ENCODE measurements at regions not wholly inside any gene's neighbourhood (a gene's known extent, or its start where the extent isn't known, plus 50 kb on each side); places are given as distances from the start of the nearest gene placed in this dataset.

DNA sequence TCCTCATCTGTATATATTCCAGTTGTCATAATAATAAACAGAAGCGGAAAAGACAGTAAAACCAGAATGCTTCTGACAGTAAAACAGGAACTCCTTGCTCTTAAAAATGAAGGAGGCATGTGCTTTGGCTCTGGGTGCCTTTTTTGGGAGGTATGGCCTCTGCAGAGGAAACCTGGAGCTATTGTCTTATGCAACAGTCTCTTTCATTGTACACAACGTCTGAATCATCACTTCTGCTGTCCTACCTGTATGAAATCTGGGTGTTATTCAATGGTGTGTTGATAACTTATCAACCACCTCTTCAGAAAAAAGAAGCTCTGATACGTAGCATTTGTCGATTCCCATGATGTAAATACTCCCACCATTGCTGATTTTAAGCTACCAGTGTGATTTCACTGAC is 64.8 kb downstream of the CDCA7 start:
- no peak for DNase-seq

DNA sequence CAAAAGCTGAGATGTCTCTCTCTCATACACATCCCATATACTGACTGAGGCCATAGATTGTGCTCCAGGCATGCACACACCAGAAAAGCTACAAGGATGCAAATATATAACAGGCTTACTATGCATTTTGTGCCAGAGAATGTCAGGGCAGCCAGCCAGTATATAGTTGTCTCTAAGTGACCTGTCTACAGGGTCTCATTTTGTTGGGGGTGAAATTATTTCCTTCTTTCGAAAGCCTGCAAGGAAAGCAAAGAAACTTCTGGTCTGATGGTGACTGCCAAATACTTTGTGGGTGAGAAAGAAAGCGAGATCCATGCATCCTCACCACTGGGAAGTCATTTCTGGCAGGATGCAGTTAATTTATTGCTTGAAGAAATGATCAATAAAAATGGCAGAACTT is 70.2 kb downstream of the CDCA7 start:
- DNase-seq, result no peak

GRCh38 chr2:173427887-173428668 is 73.4 kb downstream of the CDCA7 start:
- no peak for DNase-seq

GRCh38 chr2:173431191-173431590 is 76.5 kb downstream of the CDCA7 start:
- DNase-seq, result no peak

DNA sequence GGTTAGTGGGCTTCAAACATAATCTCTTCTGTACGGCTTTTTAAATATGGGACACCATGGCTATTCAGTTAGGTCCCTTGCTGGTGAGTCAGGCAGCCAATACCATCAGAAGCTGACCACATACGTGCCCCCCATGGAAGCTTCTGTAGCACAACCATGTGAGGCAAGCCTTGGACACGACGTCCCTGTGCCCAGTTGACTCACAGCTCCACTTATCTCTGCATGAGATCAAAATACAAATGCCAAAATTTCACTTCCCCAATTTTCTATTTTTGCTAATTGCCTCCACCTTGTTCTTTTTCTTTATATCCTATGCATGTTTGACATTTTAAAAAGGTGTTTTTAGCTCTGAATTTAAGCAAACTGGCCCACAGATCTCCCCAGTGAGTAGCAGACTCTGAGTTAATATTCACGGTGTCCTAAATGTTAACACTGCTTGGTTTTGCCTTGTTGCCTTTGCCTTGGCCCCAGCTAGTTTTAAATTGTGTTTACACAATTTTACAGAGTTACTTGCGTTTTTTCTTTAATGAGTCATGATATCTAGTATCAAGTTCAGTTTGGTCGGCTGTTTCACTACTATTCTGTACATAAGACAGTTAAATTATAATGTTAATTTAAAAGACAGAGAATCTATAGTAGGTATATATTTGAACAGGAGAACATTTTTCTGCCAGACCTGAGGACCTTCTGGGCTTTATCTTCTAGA is 77.5 kb downstream of the CDCA7 start:
- DNase-seq, result no peak

GRCh38 chr2:173434762-173435569 is 80.3 kb downstream of the CDCA7 start:
- DNase-seq, result no peak

GRCh38 chr2:173435574-173435973 is 80.9 kb downstream of the CDCA7 start:
- no peak for DNase-seq

DNA sequence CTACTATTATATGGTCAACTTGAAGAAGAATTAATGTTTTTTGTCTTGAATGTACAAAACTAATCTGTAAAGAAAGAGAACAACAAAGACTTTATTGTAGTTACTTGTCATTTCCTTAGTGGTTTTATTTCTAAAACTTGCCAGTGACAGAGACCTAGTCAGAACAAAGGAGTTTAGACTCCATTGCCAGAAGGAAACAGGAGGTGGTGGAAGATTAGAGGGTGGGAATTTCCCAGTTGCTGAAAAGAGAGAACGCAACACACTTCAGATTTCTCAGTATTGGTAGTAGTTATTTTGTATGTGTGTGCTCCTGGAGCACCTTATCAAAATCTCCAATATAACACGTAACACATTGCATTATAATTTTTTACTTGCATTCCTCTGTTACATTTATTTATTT is 81.4 kb downstream of the CDCA7 start:
- no peak for DNase-seq

DNA sequence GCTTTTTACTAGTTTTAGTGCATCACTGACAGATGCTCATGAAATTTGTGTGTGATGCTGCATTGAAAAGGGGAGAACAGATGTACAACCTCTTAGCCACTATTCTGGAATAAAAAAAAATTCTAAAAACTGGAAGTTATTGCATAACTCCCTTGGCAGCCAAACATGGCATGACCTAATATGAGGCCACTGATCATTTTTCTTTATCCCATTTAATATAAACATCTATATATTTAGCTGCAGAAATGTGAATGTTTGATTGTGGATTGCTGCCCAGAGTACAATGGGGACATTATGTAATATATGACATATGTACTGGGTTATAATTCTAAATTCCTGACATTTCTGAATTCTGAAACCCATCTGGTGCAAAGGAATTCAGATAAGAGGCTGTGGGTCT is 86.5 kb downstream of the CDCA7 start:
- no peak for DNase-seq

DNA sequence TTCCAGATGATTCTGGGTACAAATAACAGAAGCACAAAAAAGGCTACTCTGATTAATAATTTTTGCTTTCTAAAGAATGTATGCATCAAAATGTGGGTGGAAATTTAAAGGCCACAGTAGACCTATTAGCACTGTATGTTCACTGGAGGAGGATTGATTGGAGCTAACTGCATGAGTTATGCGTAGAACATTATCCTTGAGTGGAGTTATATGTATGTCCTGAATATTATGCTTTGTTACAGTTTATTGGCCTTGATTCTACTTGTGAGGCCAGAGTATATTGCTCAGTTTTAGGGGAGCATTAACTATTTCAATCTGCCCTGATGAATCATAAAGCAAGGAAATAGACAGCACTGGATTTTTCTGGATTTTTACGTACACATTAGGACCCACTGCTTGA is 87.9 kb downstream of the CDCA7 start:
- no peak for DNase-seq

DNA sequence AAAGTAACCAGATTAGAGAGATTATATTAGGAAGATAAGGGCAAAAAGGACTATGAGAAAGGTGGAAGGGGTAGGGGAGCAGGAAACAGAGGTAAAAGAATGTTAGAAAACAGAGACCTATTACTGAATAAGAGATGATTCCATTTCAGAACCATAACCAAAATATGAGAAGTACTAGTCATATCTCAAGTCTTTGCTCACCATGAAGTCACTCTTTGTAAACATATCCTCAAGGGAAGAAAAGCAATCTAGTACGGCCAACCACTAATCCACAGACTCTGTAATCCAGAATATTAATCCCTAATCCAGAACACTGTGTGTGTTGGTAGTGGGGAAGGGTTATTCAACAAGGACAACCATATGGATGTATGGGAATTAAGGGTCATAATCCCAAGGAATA is 92.0 kb downstream of the CDCA7 start:
- no peak for DNase-seq

- peak in 7 of 58 donors; percentile 1 to 10 (median 3) for DNase-seq
Measured at GRCh38 chr2:173448938-173449471, 94.3 kb downstream of the CDCA7 start.

DNA sequence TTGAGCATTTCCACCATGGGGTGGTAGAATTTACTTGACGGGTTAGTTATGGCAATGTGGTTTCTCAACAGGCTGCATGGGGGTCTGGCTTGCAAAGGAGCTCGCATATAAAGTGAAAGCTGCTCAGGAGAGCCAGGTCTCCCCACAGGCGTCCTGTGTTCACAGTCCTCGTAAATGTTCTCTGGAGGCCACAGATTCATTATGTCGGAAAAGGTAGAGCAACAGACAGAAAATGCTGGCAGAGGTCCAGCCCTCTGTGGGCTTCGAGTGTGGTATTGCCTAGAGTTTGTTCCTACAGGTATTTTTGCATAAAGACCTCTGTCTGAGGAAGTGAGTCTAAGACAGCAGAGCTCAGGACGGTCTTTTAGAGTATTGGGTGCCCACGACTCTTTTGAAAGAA is 96.4 kb downstream of the CDCA7 start:
- no peak for DNase-seq

DNA sequence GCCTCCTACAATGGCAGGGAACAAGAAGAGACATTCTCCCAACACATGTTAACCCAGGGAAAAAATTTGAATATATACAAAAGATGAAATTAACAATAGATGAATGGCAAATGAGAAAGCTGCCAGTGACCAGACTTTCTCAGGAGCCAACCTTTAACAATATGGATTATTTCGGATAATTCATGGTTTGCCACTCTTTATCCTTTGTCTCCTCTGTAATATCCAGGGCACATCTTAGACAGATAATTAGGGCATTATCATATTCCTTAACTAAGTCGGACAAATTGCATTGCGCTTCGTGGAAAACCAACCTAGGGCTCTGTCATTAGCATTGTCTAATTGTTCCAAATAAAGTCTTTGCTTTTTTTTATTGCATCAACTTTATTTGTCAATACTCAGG is 97.3 kb downstream of the CDCA7 start:
- DNase-seq, result no peak

DNA sequence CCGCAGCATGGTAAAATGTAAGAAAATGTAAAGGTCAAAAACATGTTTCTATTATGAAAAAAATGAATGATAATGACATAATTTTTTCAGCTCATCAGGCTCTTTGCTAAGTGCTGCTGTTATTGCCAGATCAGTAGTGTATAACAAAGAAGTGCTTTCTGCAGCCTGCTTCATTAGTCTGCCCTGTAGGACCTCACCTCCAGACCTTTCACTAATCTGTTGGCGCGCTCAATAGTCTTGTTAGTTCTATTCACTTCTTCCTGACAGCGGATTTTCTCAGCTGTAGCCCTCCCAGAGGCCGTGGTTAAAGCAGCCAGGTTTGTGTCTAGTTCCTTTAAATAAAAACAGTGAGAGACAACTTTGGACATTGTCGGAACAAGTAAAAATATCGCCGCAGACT is 97.7 kb downstream of the CDCA7 start:
- no peak for DNase-seq

GRCh38 chr2:173456960-173457359 is 102.3 kb downstream of the CDCA7 start:
- DNase-seq, result no peak

DNA sequence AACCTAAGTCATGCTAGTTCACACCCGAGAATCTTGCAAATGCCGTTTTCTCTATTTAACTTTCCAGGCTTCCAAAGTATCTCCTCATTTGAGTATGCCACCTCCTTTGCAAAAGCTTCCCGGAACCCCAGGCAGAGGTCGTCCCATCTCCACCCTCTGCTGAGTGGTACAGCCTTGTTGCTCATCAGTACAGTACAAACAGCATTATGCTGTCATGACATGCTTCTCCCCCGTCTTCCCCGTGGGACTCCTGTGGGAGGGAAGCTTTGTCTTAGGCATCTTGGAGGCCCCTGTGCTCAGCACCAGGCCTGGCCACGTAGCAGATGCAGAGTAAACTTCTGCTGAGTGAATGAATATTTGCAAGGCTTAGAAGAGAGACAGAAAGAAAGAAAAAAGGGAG is 102.7 kb downstream of the CDCA7 start:
- peak in 1 of 58 donors; percentile 8 for DNase-seq

DNA sequence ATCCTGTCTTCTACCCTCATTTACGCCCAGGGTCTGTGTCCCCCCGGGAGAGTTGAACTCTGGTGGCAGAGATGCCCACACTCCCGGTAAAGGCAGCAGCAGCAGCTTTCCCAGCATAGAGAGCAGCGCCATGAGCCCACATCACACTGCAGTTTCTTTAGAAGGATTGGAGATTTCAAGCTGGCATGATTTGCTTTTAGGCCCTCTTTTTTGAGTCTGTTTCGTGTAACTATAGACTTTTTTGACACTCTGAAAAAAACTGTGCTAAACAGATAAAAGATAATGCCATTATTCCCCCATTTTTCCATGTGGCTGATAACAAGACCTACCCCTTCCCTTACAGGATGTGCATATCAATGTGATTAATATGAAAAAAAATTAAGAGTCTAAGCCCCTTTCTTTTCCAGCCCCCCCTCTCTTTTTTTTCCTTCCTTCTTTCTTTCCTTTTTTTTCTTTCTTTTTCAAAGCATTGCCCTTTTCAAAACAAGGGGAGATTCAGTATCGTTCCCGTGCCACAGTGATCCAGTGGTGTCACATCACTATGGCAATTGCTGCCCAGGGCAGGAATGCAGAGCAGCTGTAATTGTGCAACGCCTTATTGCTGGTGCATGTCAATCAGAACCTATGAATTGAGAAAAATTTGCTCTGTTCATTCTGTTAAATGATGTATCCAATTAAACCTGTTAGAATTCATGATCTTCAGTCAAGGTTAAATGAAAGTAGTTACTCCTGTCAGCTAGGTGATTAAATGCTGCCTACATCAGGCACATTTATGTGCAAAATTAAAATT is 104.5 kb downstream of the CDCA7 start:
- no peak for DNase-seq

- DNase-seq, result no peak
Measured at GRCh38 chr2:173462892-173463840, 108.5 kb downstream of the CDCA7 start.

GRCh38 chr2:173463846-173464245 is 109.2 kb downstream of the CDCA7 start:
- no peak for DNase-seq

Data from anterior cingulate cortex (tissue), 58 donors.